Liver (tissue), 3 donors: ENCODE measurements at regions not wholly inside any gene's neighbourhood (a gene's known extent, or its start where the extent isn't known, plus 50 kb on each side); places are given as distances from the start of the nearest gene placed in this dataset.

Experiments
- CTCF ChIP-seq: fragments of 150-350 bp; IDR thresholded peaks from 2 replicates; pipeline ENCODE4 v1.5.1; 2017; ENCODE audit warnings: improper control_type of control experiment, low read depth, low read length; ENCODE audit not compliant: missing input control
- MAX ChIP-seq: IDR thresholded peaks from 2 replicates; pipeline ENCODE4 v1.6.1; 2016; ENCODE audit warnings: antibody characterized with exemption
- RXRA ChIP-seq, 2 donors: IDR thresholded peaks; 2 replicates each; pipeline ENCODE4 v1.6.1; 2017 to 2018; ENCODE audit warnings: antibody characterized with exemption in 2 of 2, mild to moderate bottlenecking in 1 of 2
- TAF1 ChIP-seq: conservative IDR thresholded peaks from 2 replicates; pipeline ENCODE4 v1.6.1; 2016; ENCODE audit warnings: antibody characterized with exemption, mild to moderate bottlenecking
- YY1 ChIP-seq: IDR thresholded peaks from 2 replicates; pipeline ENCODE4 v1.6.1; 2016; ENCODE audit warnings: antibody characterized with exemption, mild to moderate bottlenecking
- donor health status: healthy.
- donor health status: healthy.

- TF ChIP-seq CTCF, result no peak
- no peak for TF ChIP-seq RXRA (IDR thresholded peaks at IDR 0.05)
- TF ChIP-seq MAX, result no peak
- no peak for TF ChIP-seq YY1
- no peak for TF ChIP-seq TAF1
Measured at GRCh38 chr21:15533618-15534017, 196.2 kb upstream of the USP25 start.
